Endodermal cell (in vitro differentiated cells): ENCODE measurements at regions not wholly inside any gene's neighbourhood (a gene's known extent, or its start where the extent isn't known, plus 50 kb on each side); places are given as distances from the start of the nearest gene placed in this dataset.

Source experiments
- DNase-seq: peaks from one replicate; pipeline ENCODE4 v3.0.0-alpha.2; 2017
- H3K27ac ChIP-seq: 2 replicates; pipeline ENCODE4 v1.5.1; 2013; ENCODE audit warnings: mild to moderate bottlenecking, low read depth, low read length, moderate library complexity
- H3K27me3 ChIP-seq: 2 replicates; pipeline ENCODE4 v1.6.1; 2013; ENCODE audit warnings: mild to moderate bottlenecking, low read length, moderate library complexity; ENCODE audit not compliant: insufficient read depth, control insufficient read depth, poor library complexity, severe bottlenecking
- H3K36me3 ChIP-seq: 2 replicates; pipeline ENCODE4 v1.7.0; 2013; ENCODE audit warnings: mild to moderate bottlenecking, low read length, moderate library complexity; ENCODE audit not compliant: control insufficient read depth, insufficient read depth
- H3K4me1 ChIP-seq: one replicate; pipeline ENCODE4 v1.7.0; 2013; ENCODE audit warnings: low read length; ENCODE audit not compliant: control insufficient read depth, insufficient read depth
- H3K4me3 ChIP-seq: 2 replicates; pipeline ENCODE4 v1.5.1; 2013; ENCODE audit warnings: mild to moderate bottlenecking, low read length, moderate library complexity
- H3K9ac ChIP-seq: 2 replicates; pipeline ENCODE4 v1.6.1; 2013; ENCODE audit warnings: mild to moderate bottlenecking, low read length, moderate library complexity; ENCODE audit not compliant: poor library complexity, severe bottlenecking; ENCODE audit errors: extremely low read depth
- H3K9me3 ChIP-seq: 2 replicates; pipeline ENCODE4 v1.6.1; 2013; ENCODE audit warnings: mild to moderate bottlenecking, low read length, moderate library complexity; ENCODE audit not compliant: control insufficient read depth
- H3K27ac Mint-ChIP-seq: 2 replicates; pipeline ENCODE4 v1.8.0; 2020; ENCODE audit warnings: mixed read lengths
- H3K27me3 Mint-ChIP-seq: 2 replicates; pipeline ENCODE4 v1.8.0; 2021; ENCODE audit warnings: mild to moderate bottlenecking, mixed read lengths; ENCODE audit not compliant: insufficient read depth
- H3K36me3 Mint-ChIP-seq: 2 replicates; pipeline ENCODE4 v1.8.0; 2020; ENCODE audit warnings: low read depth, mixed read lengths
- H3K4me1 Mint-ChIP-seq: 2 replicates; pipeline ENCODE4 v1.8.0; 2020; ENCODE audit warnings: mixed read lengths
- H3K4me3 Mint-ChIP-seq: 2 replicates; pipeline ENCODE4 v1.8.0; 2020; ENCODE audit warnings: mild to moderate bottlenecking, moderate library complexity, mixed read lengths
- H3K9me3 Mint-ChIP-seq: 2 replicates; pipeline ENCODE4 v1.8.0; 2020; ENCODE audit warnings: mild to moderate bottlenecking, mixed read lengths
- WGBS, 2 experiments: methylation state at CpG; one replicate each; pipeline versions ENCODE4 v1.1.5 to v1.1.7; 2013; ENCODE audit warnings: missing lambda C conversion rate in 2 of 2, mixed read lengths in 1 of 2; ENCODE audit not compliant: insufficient coverage in 1 of 2, insufficient read length in 1 of 2; 5-methylcytosine and 5-hydroxymethylcytosine counted together
- TF ChIP-seq, protein P1 (sequence below): fragments of 200-600 bp; sonication (generic); conservative IDR thresholded peaks from 2 replicates; pipeline ENCODE4 v1.5.0; 2021; ENCODE audit warnings: antibody characterized with exemption, mild to moderate bottlenecking

DNA sequence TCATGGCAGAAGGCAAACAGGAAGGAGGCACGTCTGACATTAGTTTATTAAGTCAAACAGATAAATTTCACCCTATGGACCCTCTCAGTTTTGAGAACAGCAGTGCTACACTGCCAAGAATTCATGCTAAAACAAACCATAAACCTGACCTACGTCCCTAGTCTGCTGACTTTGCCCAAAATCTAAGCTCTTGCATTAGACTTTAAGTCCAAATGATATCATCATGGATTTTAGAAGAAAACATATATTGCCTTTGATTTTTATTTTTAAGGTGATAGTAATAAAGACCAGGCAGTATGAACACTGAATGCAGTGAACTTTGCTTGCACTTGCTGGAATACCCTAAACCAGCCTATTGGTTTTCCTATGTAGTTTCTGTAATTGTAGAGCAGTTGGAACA, 79.6 kb upstream of the GADL1 start:
- DNase-seq, result no peak
- Histone ChIP-seq H3K4me1 (no peaks in the 10 kb centered on the region), H3K27ac (no peak overlapping the region), H3K9ac (no peak overlapping the region), H3K9me3 (no peaks in the 10 kb centered on the region), H3K4me3 (no peak overlapping the region), H3K27me3 (no peaks in the 10 kb centered on the region), H3K36me3 (no peaks in the 10 kb centered on the region)
- no peak overlapping the region for H3K27ac Mint-ChIP-seq
- no peak overlapping the region for H3K4me3 Mint-ChIP-seq
- no peaks in the 10 kb centered on the region for H3K36me3 Mint-ChIP-seq
- WGBS, 2 experiments, result 95 to 100% methylated on average over 2 of the region's 2 CpGs
- TF ChIP-seq, protein P1, sequence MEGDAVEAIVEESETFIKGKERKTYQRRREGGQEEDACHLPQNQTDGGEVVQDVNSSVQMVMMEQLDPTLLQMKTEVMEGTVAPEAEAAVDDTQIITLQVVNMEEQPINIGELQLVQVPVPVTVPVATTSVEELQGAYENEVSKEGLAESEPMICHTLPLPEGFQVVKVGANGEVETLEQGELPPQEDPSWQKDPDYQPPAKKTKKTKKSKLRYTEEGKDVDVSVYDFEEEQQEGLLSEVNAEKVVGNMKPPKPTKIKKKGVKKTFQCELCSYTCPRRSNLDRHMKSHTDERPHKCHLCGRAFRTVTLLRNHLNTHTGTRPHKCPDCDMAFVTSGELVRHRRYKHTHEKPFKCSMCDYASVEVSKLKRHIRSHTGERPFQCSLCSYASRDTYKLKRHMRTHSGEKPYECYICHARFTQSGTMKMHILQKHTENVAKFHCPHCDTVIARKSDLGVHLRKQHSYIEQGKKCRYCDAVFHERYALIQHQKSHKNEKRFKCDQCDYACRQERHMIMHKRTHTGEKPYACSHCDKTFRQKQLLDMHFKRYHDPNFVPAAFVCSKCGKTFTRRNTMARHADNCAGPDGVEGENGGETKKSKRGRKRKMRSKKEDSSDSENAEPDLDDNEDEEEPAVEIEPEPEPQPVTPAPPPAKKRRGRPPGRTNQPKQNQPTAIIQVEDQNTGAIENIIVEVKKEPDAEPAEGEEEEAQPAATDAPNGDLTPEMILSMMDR, result no peak
- H3K27me3 Mint-ChIP-seq, result no peaks in the 10 kb centered on the region
- H3K9me3 Mint-ChIP-seq, result no peaks in the 10 kb centered on the region
- H3K4me1 Mint-ChIP-seq, result peaks cover 2% of the 10 kb centered on the region

DNA sequence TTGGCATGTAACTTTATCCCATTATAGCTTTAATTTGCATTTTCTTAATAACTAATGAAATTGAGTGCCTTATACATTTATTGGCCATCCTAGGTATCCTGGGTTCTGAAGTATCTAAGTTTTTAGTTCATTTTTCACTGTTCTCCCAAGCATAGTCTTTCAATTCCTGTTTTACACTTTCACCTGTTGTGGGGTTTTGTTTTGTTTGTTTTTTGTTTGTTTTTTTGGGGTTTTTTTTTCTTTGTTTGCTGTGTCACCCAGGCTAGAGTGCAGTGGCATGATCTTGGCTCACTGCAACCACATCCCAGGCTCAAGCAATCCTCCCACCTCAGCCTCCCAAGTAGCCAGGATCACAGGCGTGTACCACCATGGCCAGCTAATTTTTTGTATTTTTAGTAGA, 83.1 kb upstream of the GADL1 start:
- H3K27ac ChIP-seq, result no peak overlapping the region
- H3K36me3 Mint-ChIP-seq, result no peaks in the 10 kb centered on the region
- TF ChIP-seq, protein P1, result no peak
- WGBS, 2 experiments, result 100% methylated on average over 1 of the region's 1 CpG
- H3K4me3 Mint-ChIP-seq, result no peak overlapping the region
- H3K27me3 ChIP-seq, result no peaks in the 10 kb centered on the region
- no peaks in the 10 kb centered on the region for H3K9me3 Mint-ChIP-seq
- no peaks in the 10 kb centered on the region for H3K27me3 Mint-ChIP-seq
- H3K27ac Mint-ChIP-seq, result no peak overlapping the region
- H3K9ac ChIP-seq, result no peak overlapping the region
- H3K4me1 Mint-ChIP-seq, result peaks cover 16% of the 10 kb centered on the region
- no peak for DNase-seq
- peaks cover 8% of the 10 kb centered on the region for H3K4me1 ChIP-seq
- H3K9me3 ChIP-seq, result no peaks in the 10 kb centered on the region
- H3K36me3 ChIP-seq, result no peaks in the 10 kb centered on the region
- no peak overlapping the region for H3K4me3 ChIP-seq

DNA sequence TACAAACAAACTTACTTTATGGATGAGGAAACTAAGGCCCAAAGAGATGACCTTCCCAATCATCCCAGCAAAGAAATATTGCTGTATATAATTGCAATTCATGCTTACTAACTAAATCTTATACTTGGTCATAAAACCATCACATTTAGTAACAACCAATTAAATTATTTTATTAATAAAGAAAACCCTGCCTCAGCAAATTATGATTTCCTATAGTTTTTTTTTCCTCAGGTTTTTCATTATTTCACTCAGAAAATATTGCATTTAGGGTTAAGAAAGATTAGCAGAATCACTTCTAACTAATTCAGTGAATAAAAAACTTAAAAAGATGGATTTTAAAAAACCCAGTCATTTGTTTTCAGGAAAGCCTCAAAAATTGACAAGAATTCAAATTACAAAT, 86.5 kb upstream of the GADL1 start:
- Mint-ChIP-seq H3K27me3 (no peaks in the 10 kb centered on the region), H3K9me3 (no peaks in the 10 kb centered on the region), H3K27ac (no peak overlapping the region), H3K4me3 (no peak overlapping the region), H3K36me3 (no peaks in the 10 kb centered on the region), H3K4me1 (peaks cover 38% of the 10 kb centered on the region)
- no peaks in the 10 kb centered on the region for H3K27me3 ChIP-seq
- no peak overlapping the region for H3K4me3 ChIP-seq
- TF ChIP-seq, protein P1, result no peak
- H3K36me3 ChIP-seq, result no peaks in the 10 kb centered on the region
- DNase-seq, result no peak
- H3K9me3 ChIP-seq, result no peaks in the 10 kb centered on the region
- no peak overlapping the region for H3K9ac ChIP-seq
- H3K27ac ChIP-seq, result no peak overlapping the region
- peaks cover 16% of the 10 kb centered on the region for H3K4me1 ChIP-seq
